ENCODE measurements at regions not wholly inside any gene's neighbourhood (a gene's known extent, or its start where the extent isn't known, plus 50 kb on each side); places are given as distances from the start of the nearest gene placed in this dataset.

GRCh38 chr10:129344731-129345355 is 122.2 kb upstream of the MGMT start:
- Histone ChIP-seq H4K20me1 (ENCODE audit: insufficient read depth, poor library complexity, severe bottlenecking) (no peaks in the 10 kb centered on the region), H3K27ac (no peak overlapping the region), H3K9me3 (ENCODE audit: low read depth) (no peaks in the 10 kb centered on the region), H3K4me1 (ENCODE audit: insufficient read depth) (peaks cover 12% of the 10 kb centered on the region), H3K4me2 (no peak overlapping the region), H3K79me2 (no peaks in the 10 kb centered on the region), H3K4me3 (no peak overlapping the region), H3K27me3 (no peaks in the 10 kb centered on the region), H2AFZ (no peak overlapping the region), H3K9me2 (replicated peaks; ENCODE audit: insufficient read depth) (no peaks in the 10 kb centered on the region), H3K36me3 (replicated peaks; ENCODE audit: insufficient read depth, low read depth) (no peaks in the 10 kb centered on the region)
- 69% methylated on average over 12 of the region's 12 CpGs for WGBS (ENCODE audit: low lambda C conversion rate, missing lambda C conversion rate)
- TF ChIP-seq EZH2 (IDR thresholded peaks at IDR 0.05; ENCODE audit: borderline replicate concordance) (no peak), CTCF (IDR thresholded peaks at IDR 0.05; ENCODE audit: poor library complexity) (no peak), EZH2phosphoT487 (IDR thresholded peaks at IDR 0.05; ENCODE audit: low read depth, severe bottlenecking, unreplicated experiment) (no peak)
- DNase-seq (ENCODE audit: low spot score), result no peak

DNA sequence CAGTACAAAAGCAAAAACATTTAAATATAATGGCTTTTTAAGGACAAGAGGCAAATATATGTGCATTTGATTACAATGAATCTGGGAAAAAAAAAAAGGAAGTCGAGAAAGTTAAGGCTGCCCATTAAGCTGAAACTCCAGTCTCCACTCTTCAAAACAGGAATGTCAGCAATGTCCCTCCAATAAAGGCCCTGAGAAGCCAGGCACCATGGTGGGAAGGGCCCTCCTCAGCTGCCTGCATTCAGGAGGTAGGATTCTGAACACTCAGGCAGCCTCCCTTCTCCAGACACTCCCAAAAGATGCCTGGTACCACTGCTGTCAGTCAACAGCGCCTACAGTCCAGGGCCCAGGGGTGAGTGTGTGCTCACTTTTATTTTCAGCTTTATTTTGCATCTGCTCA is 121.3 kb upstream of the MGMT start:
- no peaks in the 10 kb centered on the region for H3K9me2 ChIP-seq (replicated peaks; ENCODE audit: insufficient read depth)
- H3K79me2 ChIP-seq, result no peaks in the 10 kb centered on the region
- H3K27ac ChIP-seq, result no peak overlapping the region
- no peak overlapping the region for H3K4me3 ChIP-seq
- WGBS (ENCODE audit: low lambda C conversion rate, missing lambda C conversion rate), result 76% methylated on average over 2 of the region's 2 CpGs
- H3K4me2 ChIP-seq, result no peak overlapping the region
- H2AFZ ChIP-seq, result no peak overlapping the region
- H4K20me1 ChIP-seq (ENCODE audit: insufficient read depth, poor library complexity, severe bottlenecking), result no peaks in the 10 kb centered on the region
- peaks cover 12% of the 10 kb centered on the region for H3K4me1 ChIP-seq (ENCODE audit: insufficient read depth)
- no peaks in the 10 kb centered on the region for H3K36me3 ChIP-seq (replicated peaks; ENCODE audit: insufficient read depth, low read depth)
- H3K27me3 ChIP-seq, result no peaks in the 10 kb centered on the region
- TF ChIP-seq CTCF (IDR thresholded peaks at IDR 0.05; ENCODE audit: poor library complexity), result no peak
- no peak for TF ChIP-seq EZH2phosphoT487 (IDR thresholded peaks at IDR 0.05; ENCODE audit: low read depth, severe bottlenecking, unreplicated experiment)
- no peak for TF ChIP-seq EZH2 (IDR thresholded peaks at IDR 0.05; ENCODE audit: borderline replicate concordance)
- H3K9me3 ChIP-seq (ENCODE audit: low read depth), result no peaks in the 10 kb centered on the region
- DNase-seq (ENCODE audit: low spot score), result no peak

GRCh38 chr10:129350690-129351089 is 116.4 kb upstream of the MGMT start:
- no peak for TF ChIP-seq CTCF (IDR thresholded peaks at IDR 0.05; ENCODE audit: poor library complexity)
- no peak for TF ChIP-seq EZH2 (IDR thresholded peaks at IDR 0.05; ENCODE audit: borderline replicate concordance)
- no peaks in the 10 kb centered on the region for H3K36me3 ChIP-seq (replicated peaks; ENCODE audit: insufficient read depth, low read depth)
- 93% methylated on average over 11 of the region's 11 CpGs for WGBS (ENCODE audit: low lambda C conversion rate, missing lambda C conversion rate)
- no peak overlapping the region for H3K4me3 ChIP-seq
- no peaks in the 10 kb centered on the region for H3K27me3 ChIP-seq
- no peaks in the 10 kb centered on the region for H3K79me2 ChIP-seq
- DNase-seq (ENCODE audit: low spot score), result no peak
- H3K4me1 ChIP-seq (ENCODE audit: insufficient read depth), result peaks cover under 1% of the 10 kb centered on the region
- no peak overlapping the region for H2AFZ ChIP-seq
- H4K20me1 ChIP-seq (ENCODE audit: insufficient read depth, poor library complexity, severe bottlenecking), result no peaks in the 10 kb centered on the region
- no peaks in the 10 kb centered on the region for H3K9me2 ChIP-seq (replicated peaks; ENCODE audit: insufficient read depth)
- H3K4me2 ChIP-seq, result no peak overlapping the region
- no peaks in the 10 kb centered on the region for H3K9me3 ChIP-seq (ENCODE audit: low read depth)
- H3K27ac ChIP-seq, result no peak overlapping the region

GRCh38 chr10:129353101-129353500 is 113.9 kb upstream of the MGMT start:
- H3K9me3 ChIP-seq (ENCODE audit: low read depth), result no peaks in the 10 kb centered on the region
- no peak for DNase-seq (ENCODE audit: low spot score)
- no peaks in the 10 kb centered on the region for H3K9me2 ChIP-seq (replicated peaks; ENCODE audit: insufficient read depth)
- H3K4me1 ChIP-seq (ENCODE audit: insufficient read depth), result no peaks in the 10 kb centered on the region
- WGBS (ENCODE audit: low lambda C conversion rate, missing lambda C conversion rate), result 97% methylated on average over 16 of the region's 16 CpGs
- H3K4me2 ChIP-seq, result no peak overlapping the region
- H2AFZ ChIP-seq, result no peak overlapping the region
- H3K27ac ChIP-seq, result no peak overlapping the region
- TF ChIP-seq EZH2phosphoT487 (IDR thresholded peaks at IDR 0.05; ENCODE audit: low read depth, severe bottlenecking, unreplicated experiment) (no peak), EZH2 (IDR thresholded peaks at IDR 0.05; ENCODE audit: borderline replicate concordance) (no peak), CTCF (IDR thresholded peaks at IDR 0.05; ENCODE audit: poor library complexity) (no peak)
- no peaks in the 10 kb centered on the region for H3K79me2 ChIP-seq
- no peak overlapping the region for H3K4me3 ChIP-seq
- no peaks in the 10 kb centered on the region for H4K20me1 ChIP-seq (ENCODE audit: insufficient read depth, poor library complexity, severe bottlenecking)
- no peaks in the 10 kb centered on the region for H3K27me3 ChIP-seq
- H3K36me3 ChIP-seq (replicated peaks; ENCODE audit: insufficient read depth, low read depth), result no peaks in the 10 kb centered on the region
